ENCODE measurements at regions not wholly inside any gene's neighbourhood (a gene's known extent, or its start where the extent isn't known, plus 50 kb on each side); places are given as distances from the start of the nearest gene placed in this dataset.

GRCh38 chr18:41829647-41830516, 125.2 kb upstream of the PIK3C3 start:
- DNase-seq (ENCODE audit: low spot score), result no peak

GRCh38 chr18:41828137-41828536, 126.9 kb upstream of the PIK3C3 start:
- DNase-seq (ENCODE audit: low spot score), result no peak

GRCh38 chr18:41820784-41821183, 134.2 kb upstream of the PIK3C3 start:
- DNase-seq (ENCODE audit: low spot score), result no peak

- DNase-seq (ENCODE audit: low spot score), result no peak
Measured at GRCh38 chr18:41818381-41819355, 136.4 kb upstream of the PIK3C3 start.

- no peak for DNase-seq (ENCODE audit: low spot score)
Measured at GRCh38 chr18:41814651-41815050, 140.4 kb upstream of the PIK3C3 start.

- DNase-seq (ENCODE audit: low spot score), result no peak
Measured at GRCh38 chr18:41809652-41810051, 145.4 kb upstream of the PIK3C3 start.

GRCh38 chr18:41805341-41805740, 149.7 kb upstream of the PIK3C3 start:
- DNase-seq (ENCODE audit: low spot score), result no peak

GRCh38 chr18:41798879-41799278, 156.2 kb upstream of the PIK3C3 start:
- no peak for DNase-seq (ENCODE audit: low spot score)

GRCh38 chr18:41790687-41791086, 164.3 kb upstream of the PIK3C3 start:
- DNase-seq (ENCODE audit: low spot score), result no peak

- no peak for DNase-seq (ENCODE audit: low spot score)
Measured at GRCh38 chr18:41789001-41789400, 166.0 kb upstream of the PIK3C3 start.

- no peak for DNase-seq (ENCODE audit: low spot score)
Measured at GRCh38 chr18:41783879-41784278, 171.2 kb upstream of the PIK3C3 start.

GRCh38 chr18:41783065-41783818, 171.8 kb upstream of the PIK3C3 start:
- no peak for DNase-seq (ENCODE audit: low spot score)

GRCh38 chr18:41771973-41772372, 183.1 kb upstream of the PIK3C3 start:
- no peak for DNase-seq (ENCODE audit: low spot score)

GRCh38 chr18:41769265-41769664, 185.8 kb upstream of the PIK3C3 start:
- no peak for DNase-seq (ENCODE audit: low spot score)

- no peak for DNase-seq (ENCODE audit: low spot score)
Measured at GRCh38 chr18:41768467-41768866, 186.6 kb upstream of the PIK3C3 start.

GRCh38 chr18:41767960-41768359, 187.1 kb upstream of the PIK3C3 start:
- no peak for DNase-seq (ENCODE audit: low spot score)

- DNase-seq (ENCODE audit: low spot score), result no peak
Measured at GRCh38 chr18:41765460-41765859, 189.6 kb upstream of the PIK3C3 start.

- DNase-seq (ENCODE audit: low spot score), result no peak
Measured at GRCh38 chr18:41763361-41763760, 191.7 kb upstream of the PIK3C3 start.

GRCh38 chr18:41761333-41762018, 193.6 kb upstream of the PIK3C3 start:
- no peak for DNase-seq (ENCODE audit: low spot score)

- no peak for DNase-seq (ENCODE audit: low spot score)
Measured at GRCh38 chr18:41758534-41758933, 196.5 kb upstream of the PIK3C3 start.

- no peak for DNase-seq (ENCODE audit: low spot score)
Measured at GRCh38 chr18:41756141-41756540, 198.9 kb upstream of the PIK3C3 start.

- DNase-seq (ENCODE audit: low spot score), result no peak
Measured at GRCh38 chr18:41754332-41754731, 200.7 kb upstream of the PIK3C3 start.
